Naive thymus-derived CD4-positive, alpha-beta T cell (primary cell): ENCODE measurements at regions not wholly inside any gene's neighbourhood (a gene's known extent, or its start where the extent isn't known, plus 50 kb on each side); places are given as distances from the start of the nearest gene placed in this dataset.
A peak's percentile ranks its signal among the peaks of the same experiment; 100 is the strongest.
"Not testable (repeated sequence)": the region's sequence is repeated elsewhere in the genome, so short reads cannot be mapped to it uniquely, and the experiment has no call there.

ENCODE experiments used
- ATAC-seq: fragments of 150-1000 bp; cut with Tn5 transposase; 2 replicates; pipeline ENCODE4 v1.10.0; 2021; ENCODE audit warnings: mild to moderate bottlenecking, moderate library complexity
- CTCF ChIA-PET: fragments of 350-600 bp; sonication (Branson Sonifier 250); formaldehyde crosslinking; loops from one replicate; lab custom pipeline; 2021; ENCODE audit warnings: antibody characterized with exemption; lab: Charles Lee
- POLR2A ChIA-PET: fragments of 350-600 bp; sonication (Branson Sonifier 250); formaldehyde crosslinking; loops from one replicate; lab custom pipeline; 2021; ENCODE audit warnings: antibody characterized with exemption, inconsistent platforms; lab: Charles Lee
- DNase-seq, 9 donors: peaks; one replicate each; pipeline versions ENCODE4 v3.0.0 to v3.0.0-alpha.2; 2020 to 2022; ENCODE audit warnings: mixed read lengths in 1 of 9
- H3K27ac ChIP-seq: one replicate; pipeline ENCODE4 v1.7.0; 2013; ENCODE audit warnings: mild to moderate bottlenecking, low read depth, low read length, moderate library complexity
- H3K27me3 ChIP-seq, 2 donors: one replicate each; pipeline ENCODE4 v1.7.0; 2013; ENCODE audit warnings: low read length in 2 of 2, mild to moderate bottlenecking in 2 of 2, moderate library complexity in 2 of 2; ENCODE audit not compliant: control insufficient read depth in 2 of 2, insufficient read depth in 2 of 2
- H3K36me3 ChIP-seq, 3 experiments: 1 replicate in 2 of 3; 2 replicates in 1 of 3; pipeline ENCODE4 v1.7.0; 2013; ENCODE audit warnings: low read length in 3 of 3, mild to moderate bottlenecking in 3 of 3, moderate library complexity in 1 of 3; ENCODE audit not compliant: insufficient read depth in 3 of 3, control insufficient read depth in 2 of 3
- H3K4me1 ChIP-seq, 2 donors: one replicate each; pipeline ENCODE4 v1.7.0; 2013; ENCODE audit warnings: low read length in 2 of 2, mild to moderate bottlenecking in 2 of 2, moderate library complexity in 1 of 2; ENCODE audit not compliant: control insufficient read depth in 2 of 2, insufficient read depth in 2 of 2
- H3K4me3 ChIP-seq: 2 replicates; pipeline ENCODE4 v1.7.0; 2013; ENCODE audit warnings: mild to moderate bottlenecking, low read length
- H3K9me3 ChIP-seq, 3 experiments: 1 replicate in 2 of 3; 2 replicates in 1 of 3; pipeline ENCODE4 v1.7.0; 2013; ENCODE audit warnings: low read length in 3 of 3; ENCODE audit not compliant: control insufficient read depth in 2 of 3
- H3K27ac Mint-ChIP-seq, 9 donors: one replicate each; pipeline ENCODE4 v1.8.0; 2020 to 2022; ENCODE audit warnings: mixed read lengths in 9 of 9, mild to moderate bottlenecking in 8 of 9, moderate library complexity in 5 of 9, inconsistent platforms in 2 of 9
- H3K27me3 Mint-ChIP-seq, 5 donors: one replicate each; pipeline ENCODE4 v1.8.0; 2021 to 2022; ENCODE audit warnings: mixed read lengths in 5 of 5, mild to moderate bottlenecking in 1 of 5
- H3K36me3 Mint-ChIP-seq, 5 donors: one replicate each; pipeline ENCODE4 v1.8.0; 2020 to 2022; ENCODE audit warnings: mixed read lengths in 5 of 5, mild to moderate bottlenecking in 3 of 5, inconsistent platforms in 1 of 5
- H3K4me1 Mint-ChIP-seq, 7 donors: one replicate each; pipeline ENCODE4 v1.8.0; 2020 to 2022; ENCODE audit warnings: mixed read lengths in 7 of 7, mild to moderate bottlenecking in 3 of 7, inconsistent platforms in 1 of 7
- H3K4me3 Mint-ChIP-seq, 10 donors: one replicate each; pipeline ENCODE4 v1.8.0; 2020 to 2022; ENCODE audit warnings: mild to moderate bottlenecking in 10 of 10, mixed read lengths in 10 of 10, moderate library complexity in 6 of 10, inconsistent platforms in 2 of 10
- H3K9me3 Mint-ChIP-seq, 11 donors: one replicate each; pipeline ENCODE4 v1.8.0; 2020 to 2022; ENCODE audit warnings: mixed read lengths in 11 of 11, mild to moderate bottlenecking in 4 of 11, inconsistent platforms in 1 of 11, moderate library complexity in 1 of 11
- intact Hi-C, 2 donors: fragments of 100-400 bp; cut with micrococcal nuclease; formaldehyde crosslinking; loops; one replicate each; pipeline ENCODE4 v1.15.1; 2023

GRCh38 chr21:39077876-39078275, 105.4 kb downstream of the PSMG1 start:
- CTCF ChIA-PET = no interaction called here
- Mint-ChIP-seq H3K9me3 (peaks cover 0 to 19% (median 5%) of the 10 kb centered on the region in 11 donors), H3K4me3 (no peak overlapping the region), H3K36me3 (peaks cover 0 to 5% (median 0%) of the 10 kb centered on the region in 5 donors), H3K27me3 (peaks cover 10 to 23% (median 13%) of the 10 kb centered on the region in 5 donors), H3K4me1 (peaks cover 0 to 3% (median 0%) of the 10 kb centered on the region in 7 donors), H3K27ac (no peak overlapping the region)
- POLR2A ChIA-PET = no interaction called here
- no peak overlapping the region for H3K4me3 ChIP-seq
- no peaks in the 10 kb centered on the region for H3K36me3 ChIP-seq
- no peaks in the 10 kb centered on the region for H3K4me1 ChIP-seq
- ATAC-seq (peak; percentile 31), DNase-seq (no peak)
- no peaks in the 10 kb centered on the region for H3K9me3 ChIP-seq
- peaks cover 0 to 3% of the 10 kb centered on the region in 2 donors for H3K27me3 ChIP-seq
- H3K27ac ChIP-seq = no peak overlapping the region
- intact Hi-C loops = no loop called here

GRCh38 chr21:39074508-39074907, 108.7 kb downstream of the PSMG1 start:
- Mint-ChIP-seq H3K27me3 (peaks cover 8 to 22% (median 13%) of the 10 kb centered on the region in 5 donors), H3K27ac (no peak overlapping the region), H3K9me3 (peaks cover 0 to 19% (median 5%) of the 10 kb centered on the region in 11 donors), H3K4me3 (no peak overlapping the region), H3K36me3 (peaks cover 0 to 5% (median 0%) of the 10 kb centered on the region in 5 donors), H3K4me1 (peaks cover 0 to 1% (median 0%) of the 10 kb centered on the region in 7 donors)
- intact Hi-C loops = no loop called here
- no peaks in the 10 kb centered on the region for H3K4me1 ChIP-seq
- ATAC-seq (no peak), DNase-seq (no peak)
- no peaks in the 10 kb centered on the region for H3K9me3 ChIP-seq
- CTCF ChIA-PET = no interaction called here
- peaks cover 0 to 3% of the 10 kb centered on the region in 2 donors for H3K27me3 ChIP-seq
- no peak overlapping the region for H3K27ac ChIP-seq
- POLR2A ChIA-PET = no interaction called here
- no peaks in the 10 kb centered on the region for H3K36me3 ChIP-seq
- no peak overlapping the region for H3K4me3 ChIP-seq

- H3K36me3 Mint-ChIP-seq = peaks cover 0 to 5% (median 0%) of the 10 kb centered on the region in 5 donors
- no peak for DNase-seq
- H3K9me3 Mint-ChIP-seq = peaks cover 0 to 19% (median 8%) of the 10 kb centered on the region in 11 donors
- H3K27ac ChIP-seq = no peak overlapping the region
- no peak overlapping the region for H3K27ac Mint-ChIP-seq
- peaks cover 8 to 26% (median 15%) of the 10 kb centered on the region in 5 donors for H3K27me3 Mint-ChIP-seq
- intact Hi-C loops = no loop called here
- peaks cover 0 to 3% of the 10 kb centered on the region in 2 donors for H3K27me3 ChIP-seq
- no peaks in the 10 kb centered on the region for H3K4me1 ChIP-seq
- H3K4me1 Mint-ChIP-seq = peaks cover 0 to 1% (median 0%) of the 10 kb centered on the region in 7 donors
- no peak for ATAC-seq
- ChIA-PET POLR2A (no interaction called here), CTCF (no interaction called here)
- H3K9me3 ChIP-seq = no peaks in the 10 kb centered on the region
- H3K4me3 Mint-ChIP-seq = no peak overlapping the region
- H3K4me3 ChIP-seq = no peak overlapping the region
- H3K36me3 ChIP-seq = no peaks in the 10 kb centered on the region
Observed at GRCh38 chr21:39073717-39074116, 109.5 kb downstream of the PSMG1 start.

GRCh38 chr21:39073063-39073462, 110.2 kb downstream of the PSMG1 start:
- Histone ChIP-seq H3K4me3 (no peak overlapping the region), H3K27me3 (peaks cover 0 to 3% of the 10 kb centered on the region in 2 donors), H3K36me3 (no peaks in the 10 kb centered on the region), H3K9me3 (no peaks in the 10 kb centered on the region), H3K27ac (no peak overlapping the region), H3K4me1 (no peaks in the 10 kb centered on the region)
- H3K4me1 Mint-ChIP-seq = peaks cover 0 to under 1% (median 0%) of the 10 kb centered on the region in 7 donors
- DNase-seq (no peak), ATAC-seq (no peak)
- POLR2A ChIA-PET = no interaction called here
- H3K9me3 Mint-ChIP-seq = peaks cover 0 to 22% (median 8%) of the 10 kb centered on the region in 11 donors
- no peak overlapping the region for H3K27ac Mint-ChIP-seq
- H3K27me3 Mint-ChIP-seq = peaks cover 7 to 29% (median 18%) of the 10 kb centered on the region in 5 donors
- no peak overlapping the region for H3K4me3 Mint-ChIP-seq
- peaks cover 0 to 5% (median 0%) of the 10 kb centered on the region in 5 donors for H3K36me3 Mint-ChIP-seq
- CTCF ChIA-PET = no interaction called here
- intact Hi-C loops = no loop called here

- ChIA-PET CTCF (no interaction called here), POLR2A (no interaction called here)
- Mint-ChIP-seq H3K4me1 (no peaks in the 10 kb centered on the region), H3K9me3 (peaks cover 0 to 22% (median 8%) of the 10 kb centered on the region in 11 donors), H3K27ac (no peak overlapping the region), H3K36me3 (peaks cover 0 to 5% (median 0%) of the 10 kb centered on the region in 5 donors), H3K4me3 (no peak overlapping the region), H3K27me3 (peaks cover 7 to 23% (median 18%) of the 10 kb centered on the region in 5 donors)
- no peaks in the 10 kb centered on the region for H3K9me3 ChIP-seq
- no peak for DNase-seq
- H3K27me3 ChIP-seq = peaks cover 0 to 3% of the 10 kb centered on the region in 2 donors
- ATAC-seq = no peak
- intact Hi-C loops = no loop called here
- no peaks in the 10 kb centered on the region for H3K4me1 ChIP-seq
- H3K4me3 ChIP-seq = no peak overlapping the region
- H3K27ac ChIP-seq = no peak overlapping the region
- H3K36me3 ChIP-seq = no peaks in the 10 kb centered on the region
Observed at GRCh38 chr21:39072468-39072867, 110.8 kb downstream of the PSMG1 start.

GRCh38 chr21:39071623-39072214, 111.5 kb downstream of the PSMG1 start:
- intact Hi-C loops = no loop called here
- Mint-ChIP-seq H3K9me3 (peaks cover 0 to 22% (median 8%) of the 10 kb centered on the region in 11 donors), H3K27ac (no peak overlapping the region), H3K4me1 (no peaks in the 10 kb centered on the region), H3K36me3 (peaks cover 0 to 5% (median 0%) of the 10 kb centered on the region in 5 donors), H3K4me3 (no peak overlapping the region), H3K27me3 (peaks cover 3 to 18% (median 16%) of the 10 kb centered on the region in 5 donors)
- ATAC-seq = no peak
- Histone ChIP-seq H3K4me3 (no peak overlapping the region), H3K27ac (no peak overlapping the region), H3K9me3 (no peaks in the 10 kb centered on the region), H3K36me3 (no peaks in the 10 kb centered on the region), H3K27me3 (peaks cover 0 to 3% of the 10 kb centered on the region in 2 donors), H3K4me1 (no peaks in the 10 kb centered on the region)
- no peak for DNase-seq
- POLR2A ChIA-PET = no interaction called here
- CTCF ChIA-PET = no interaction called here

- H3K4me1 ChIP-seq, POLR2A ChIA-PET, H3K4me3 Mint-ChIP-seq, H3K4me1 Mint-ChIP-seq, CTCF ChIA-PET, DNase-seq, H3K9me3 ChIP-seq, H3K27ac ChIP-seq, H3K27me3 ChIP-seq, H3K36me3 ChIP-seq, H3K36me3 Mint-ChIP-seq, H3K4me3 ChIP-seq, ATAC-seq, intact Hi-C loops, H3K27ac Mint-ChIP-seq: not testable (repeated sequence)
- Mint-ChIP-seq H3K27me3 (peaks cover 0 to 15% (median 11%) of the 10 kb centered on the region in 5 donors), H3K9me3 (peaks cover 0 to 11% (median 3%) of the 10 kb centered on the region in 11 donors)
Observed at GRCh38 chr21:39069856-39070255, 113.4 kb downstream of the PSMG1 start.
